SK-N-DZ (cell line): ENCODE measurements at regions not wholly inside any gene's neighbourhood (a gene's known extent, or its start where the extent isn't known, plus 50 kb on each side); places are given as distances from the start of the nearest gene placed in this dataset.
A peak's percentile ranks its signal among the peaks of the same experiment; 100 is the strongest.
"Not testable (repeated sequence)": the region's sequence is repeated elsewhere in the genome, so short reads cannot be mapped to it uniquely, and the experiment has no call there.

ENCODE experiments used
- DNase-seq: peaks from one replicate; pipeline ENCODE4 v3.0.0-alpha.2; 2015; ENCODE audit warnings: low spot score

- DNase-seq, result no peak
Observed at GRCh38 chr15:92822216-92823144, 77.6 kb upstream of the CHD2 start.

- DNase-seq, result no peak
Observed at GRCh38 chr15:92825985-92826384, 74.1 kb upstream of the CHD2 start.

GRCh38 chr15:92827991-92828390 lies 72.1 kb upstream of the CHD2 start:
- DNase-seq, result not testable (repeated sequence)

- DNase-seq, result no peak
Observed at GRCh38 chr15:92829875-92830274, 70.2 kb upstream of the CHD2 start.

- DNase-seq, result no peak
Observed at GRCh38 chr15:92831336-92831654, 68.8 kb upstream of the CHD2 start.

GRCh38 chr15:92831655-92832328 lies 68.3 kb upstream of the CHD2 start:
- peak; percentile 99 for DNase-seq

- no peak for DNase-seq
Observed at GRCh38 chr15:92833106-92833433, 67.1 kb upstream of the CHD2 start.

GRCh38 chr15:92833493-92834271 lies 66.4 kb upstream of the CHD2 start:
- DNase-seq, result no peak

GRCh38 chr15:92839696-92840095 lies 60.4 kb upstream of the CHD2 start:
- DNase-seq, result no peak

GRCh38 chr15:92840149-92840548 lies 60.0 kb upstream of the CHD2 start:
- DNase-seq, result no peak

- DNase-seq, result no peak
Observed at GRCh38 chr15:92843326-92843725, 56.8 kb upstream of the CHD2 start.

GRCh38 chr15:92843814-92844213 lies 56.3 kb upstream of the CHD2 start:
- DNase-seq, result no peak

GRCh38 chr15:92845126-92845508 lies 55.0 kb upstream of the CHD2 start:
- DNase-seq, result no peak

GRCh38 chr15:92846741-92847140 lies 53.4 kb upstream of the CHD2 start:
- no peak for DNase-seq

- DNase-seq, result no peak
Observed at GRCh38 chr15:92847841-92848240, 52.3 kb upstream of the CHD2 start.

- DNase-seq, result no peak
Observed at GRCh38 chr15:92848464-92848851, 51.7 kb upstream of the CHD2 start.

- no peak for DNase-seq
Observed at GRCh38 chr15:92848852-92849598, 51.1 kb upstream of the CHD2 start.

GRCh38 chr15:92850218-92850617 lies 49.9 kb upstream of the CHD2 start:
- DNase-seq, result not testable (repeated sequence)
